ENCODE measurements at regions not wholly inside any gene's neighbourhood (a gene's known extent, or its start where the extent isn't known, plus 50 kb on each side); places are given as distances from the start of the nearest gene placed in this dataset.

DNA sequence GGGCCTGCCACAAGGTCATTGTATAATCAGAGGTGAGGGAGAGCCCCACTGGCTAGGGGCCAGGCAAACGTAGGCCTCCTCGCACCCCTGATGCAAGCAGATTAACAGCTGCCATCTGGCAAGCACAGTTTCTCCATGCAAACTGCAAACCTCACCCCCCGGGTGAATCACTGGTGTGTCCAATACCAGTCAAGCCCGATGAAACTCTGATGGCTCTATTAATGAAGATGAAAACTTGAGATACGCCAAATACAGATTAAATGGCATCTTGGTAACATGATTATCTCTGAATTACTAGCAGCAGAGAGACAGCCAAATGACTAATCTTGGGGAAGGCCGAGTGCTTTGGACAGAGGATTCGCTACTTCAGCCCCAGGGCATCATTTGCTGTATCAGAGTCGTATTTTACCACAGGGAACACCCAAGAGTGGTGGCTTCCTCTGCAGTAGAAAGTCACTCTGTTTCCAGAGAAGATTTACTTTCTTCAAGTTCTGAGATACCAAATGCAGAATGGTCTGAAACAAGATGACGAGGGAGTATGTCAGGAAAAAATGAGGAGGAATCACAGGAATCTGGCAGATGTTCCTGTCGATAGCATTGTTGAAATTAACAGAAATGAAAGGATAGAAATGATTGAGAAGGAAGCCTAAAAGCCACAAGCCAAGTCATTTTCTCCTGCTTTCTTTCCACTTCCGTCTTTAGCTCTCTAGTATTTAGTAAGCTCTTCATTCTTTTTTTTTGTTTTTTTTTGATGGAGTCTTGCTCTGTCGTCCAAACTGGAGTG is 96.2 kb upstream of the NR2F2 start:
- TF ChIP-seq NPAS2 (CRISPR knock-in tag; IDR thresholded peaks at IDR 0.05; ENCODE audit: borderline replicate concordance), result no peak
- TF ChIP-seq ATF1 (CRISPR knock-in tag; IDR thresholded peaks at IDR 0.05), result no peak
- TF ChIP-seq, protein P1, sequence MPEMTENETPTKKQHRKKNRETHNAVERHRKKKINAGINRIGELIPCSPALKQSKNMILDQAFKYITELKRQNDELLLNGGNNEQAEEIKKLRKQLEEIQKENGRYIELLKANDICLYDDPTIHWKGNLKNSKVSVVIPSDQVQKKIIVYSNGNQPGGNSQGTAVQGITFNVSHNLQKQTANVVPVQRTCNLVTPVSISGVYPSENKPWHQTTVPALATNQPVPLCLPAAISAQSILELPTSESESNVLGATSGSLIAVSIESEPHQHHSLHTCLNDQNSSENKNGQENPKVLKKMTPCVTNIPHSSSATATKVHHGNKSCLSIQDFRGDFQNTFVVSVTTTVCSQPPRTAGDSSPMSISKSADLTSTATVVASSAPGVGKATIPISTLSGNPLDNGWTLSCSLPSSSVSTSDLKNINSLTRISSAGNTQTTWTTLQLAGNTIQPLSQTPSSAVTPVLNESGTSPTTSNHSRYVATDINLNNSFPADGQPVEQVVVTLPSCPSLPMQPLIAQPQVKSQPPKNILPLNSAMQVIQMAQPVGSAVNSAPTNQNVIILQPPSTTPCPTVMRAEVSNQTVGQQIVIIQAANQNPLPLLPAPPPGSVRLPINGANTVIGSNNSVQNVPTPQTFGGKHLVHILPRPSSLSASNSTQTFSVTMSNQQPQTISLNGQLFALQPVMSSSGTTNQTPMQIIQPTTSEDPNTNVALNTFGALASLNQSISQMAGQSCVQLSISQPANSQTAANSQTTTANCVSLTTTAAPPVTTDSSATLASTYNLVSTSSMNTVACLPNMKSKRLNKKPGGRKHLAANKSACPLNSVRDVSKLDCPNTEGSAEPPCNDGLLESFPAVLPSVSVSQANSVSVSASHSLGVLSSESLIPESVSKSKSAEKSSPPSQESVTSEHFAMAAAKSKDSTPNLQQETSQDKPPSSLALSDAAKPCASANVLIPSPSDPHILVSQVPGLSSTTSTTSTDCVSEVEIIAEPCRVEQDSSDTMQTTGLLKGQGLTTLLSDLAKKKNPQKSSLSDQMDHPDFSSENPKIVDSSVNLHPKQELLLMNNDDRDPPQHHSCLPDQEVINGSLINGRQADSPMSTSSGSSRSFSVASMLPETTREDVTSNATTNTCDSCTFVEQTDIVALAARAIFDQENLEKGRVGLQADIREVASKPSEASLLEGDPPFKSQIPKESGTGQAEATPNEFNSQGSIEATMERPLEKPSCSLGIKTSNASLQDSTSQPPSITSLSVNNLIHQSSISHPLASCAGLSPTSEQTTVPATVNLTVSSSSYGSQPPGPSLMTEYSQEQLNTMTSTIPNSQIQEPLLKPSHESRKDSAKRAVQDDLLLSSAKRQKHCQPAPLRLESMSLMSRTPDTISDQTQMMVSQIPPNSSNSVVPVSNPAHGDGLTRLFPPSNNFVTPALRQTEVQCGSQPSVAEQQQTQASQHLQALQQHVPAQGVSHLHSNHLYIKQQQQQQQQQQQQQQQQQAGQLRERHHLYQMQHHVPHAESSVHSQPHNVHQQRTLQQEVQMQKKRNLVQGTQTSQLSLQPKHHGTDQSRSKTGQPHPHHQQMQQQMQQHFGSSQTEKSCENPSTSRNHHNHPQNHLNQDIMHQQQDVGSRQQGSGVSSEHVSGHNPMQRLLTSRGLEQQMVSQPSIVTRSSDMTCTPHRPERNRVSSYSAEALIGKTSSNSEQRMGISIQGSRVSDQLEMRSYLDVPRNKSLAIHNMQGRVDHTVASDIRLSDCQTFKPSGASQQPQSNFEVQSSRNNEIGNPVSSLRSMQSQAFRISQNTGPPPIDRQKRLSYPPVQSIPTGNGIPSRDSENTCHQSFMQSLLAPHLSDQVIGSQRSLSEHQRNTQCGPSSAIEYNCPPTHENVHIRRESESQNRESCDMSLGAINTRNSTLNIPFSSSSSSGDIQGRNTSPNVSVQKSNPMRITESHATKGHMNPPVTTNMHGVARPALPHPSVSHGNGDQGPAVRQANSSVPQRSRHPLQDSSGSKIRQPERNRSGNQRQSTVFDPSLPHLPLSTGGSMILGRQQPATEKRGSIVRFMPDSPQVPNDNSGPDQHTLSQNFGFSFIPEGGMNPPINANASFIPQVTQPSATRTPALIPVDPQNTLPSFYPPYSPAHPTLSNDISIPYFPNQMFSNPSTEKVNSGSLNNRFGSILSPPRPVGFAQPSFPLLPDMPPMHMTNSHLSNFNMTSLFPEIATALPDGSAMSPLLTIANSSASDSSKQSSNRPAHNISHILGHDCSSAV (CRISPR knock-in tag; IDR thresholded peaks at IDR 0.05; ENCODE audit: borderline replicate concordance), result no peak
- no peak for TF ChIP-seq CAMTA2 (CRISPR knock-in tag; IDR thresholded peaks at IDR 0.05; ENCODE audit: borderline replicate concordance)
- TF ChIP-seq, protein P2, sequence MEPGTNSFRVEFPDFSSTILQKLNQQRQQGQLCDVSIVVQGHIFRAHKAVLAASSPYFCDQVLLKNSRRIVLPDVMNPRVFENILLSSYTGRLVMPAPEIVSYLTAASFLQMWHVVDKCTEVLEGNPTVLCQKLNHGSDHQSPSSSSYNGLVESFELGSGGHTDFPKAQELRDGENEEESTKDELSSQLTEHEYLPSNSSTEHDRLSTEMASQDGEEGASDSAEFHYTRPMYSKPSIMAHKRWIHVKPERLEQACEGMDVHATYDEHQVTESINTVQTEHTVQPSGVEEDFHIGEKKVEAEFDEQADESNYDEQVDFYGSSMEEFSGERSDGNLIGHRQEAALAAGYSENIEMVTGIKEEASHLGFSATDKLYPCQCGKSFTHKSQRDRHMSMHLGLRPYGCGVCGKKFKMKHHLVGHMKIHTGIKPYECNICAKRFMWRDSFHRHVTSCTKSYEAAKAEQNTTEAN (CRISPR knock-in tag; conservative IDR thresholded peaks at IDR 0.05), result no peak
- TF ChIP-seq PRPF4 (IDR thresholded peaks at IDR 0.05; ENCODE audit: low read depth, low read length, poor library complexity, severe bottlenecking), result no peak
- TF ChIP-seq HDAC2 (CRISPR knock-in tag; IDR thresholded peaks at IDR 0.05), result no peak
- no peak for TF ChIP-seq ZSCAN20 (CRISPR knock-in tag; IDR thresholded peaks at IDR 0.05; ENCODE audit: borderline replicate concordance)
- TF ChIP-seq ZFP41 (CRISPR knock-in tag; IDR thresholded peaks at IDR 0.05; ENCODE audit: borderline replicate concordance), result no peak
- TF ChIP-seq STAT5B (CRISPR knock-in tag; IDR thresholded peaks at IDR 0.05), result no peak
- TF ChIP-seq ZNF460 (CRISPR knock-in tag; IDR thresholded peaks at IDR 0.05; ENCODE audit: borderline replicate concordance), result no peak
- TF ChIP-seq SETDB1 (CRISPR knock-in tag; IDR thresholded peaks at IDR 0.05; ENCODE audit: borderline replicate concordance), result no peak
- TF ChIP-seq SAP130 (CRISPR knock-in tag; IDR thresholded peaks at IDR 0.05; ENCODE audit: low read depth), result no peak
- no peak overlapping the region for H3K4me3 ChIP-seq (replicated peaks in 1 of 3; ENCODE audit: insufficient read depth in 1 of 3, low read depth in 2 of 3, low read length in 3 of 3)
- no peaks in the 10 kb centered on the region for H3K27me3 ChIP-seq (ENCODE audit: control insufficient read depth in 1 of 2, insufficient read depth in 2 of 2, low read length in 2 of 2)
- BruUV-seq (replicated peaks), result no TSS peak
- no peak overlapping the region for H2AFZ ChIP-seq (ENCODE audit: low read length)
- H3K36me3 ChIP-seq (replicated peaks in 1 of 2; ENCODE audit: control insufficient read depth in 1 of 2, insufficient read depth in 2 of 2, low read length in 2 of 2), result no peaks in the 10 kb centered on the region
- H4K20me1 ChIP-seq (ENCODE audit: insufficient read depth, low read length), result no peaks in the 10 kb centered on the region
- H3K9ac ChIP-seq (ENCODE audit: insufficient read depth, low read depth, low read length), result no peak overlapping the region
- FAIRE-seq (no peak), ATAC-seq (no peak), DNase-seq (ENCODE audit: low spot score) (no peak)
- in situ Hi-C loops (cut with HindIII; ENCODE audit: extremely low pct_ligation_motif_present, low pct_unique_long_range_greater_than_20kb), result no loop called here
- CTCF ChIA-PET (ENCODE audit: low intra/inter-chr PET ratio, low total read pairs), result no interaction called here
- H3K9me3 ChIP-seq (ENCODE audit: low read length), result no peaks in the 10 kb centered on the region
- no peak overlapping the region for H3K4me2 ChIP-seq (ENCODE audit: low read depth, low read length)
- POLR2A ChIA-PET, result no interaction called here
- intact Hi-C loops (cut with micrococcal nuclease; ENCODE audit: unreplicated experiment), result no loop called here
- H3K4me1 ChIP-seq (ENCODE audit: insufficient read depth, low read length), result no peaks in the 10 kb centered on the region
- no peaks in the 10 kb centered on the region for H3K79me2 ChIP-seq (ENCODE audit: insufficient read depth, low read length)
- H3K27ac ChIP-seq (ENCODE audit: extremely low read length, insufficient read depth, low read length), result no peak overlapping the region
- WGBS (ENCODE audit: low lambda C conversion rate), result 84% methylated on average over 11 of the region's 12 CpGs
